ENCODE measurements at regions not wholly inside any gene's neighbourhood (a gene's known extent, or its start where the extent isn't known, plus 50 kb on each side); places are given as distances from the start of the nearest gene placed in this dataset.

GRCh38 chr9:88681434-88681833 is 146.5 kb downstream of the NXNL2 start:
- Histone ChIP-seq H3K4me3 (ENCODE audit: low read depth in 1 of 2, low read length in 2 of 2) (no peak overlapping the region), H3K4me1 (ENCODE audit: control insufficient read depth in 1 of 2, insufficient read depth in 2 of 2, low read length in 2 of 2) (no peaks in the 10 kb centered on the region), H3K27ac (ENCODE audit: low read length) (no peak overlapping the region), H3K36me3 (ENCODE audit: control insufficient read depth in 1 of 2, insufficient read depth in 2 of 2, low read length in 2 of 2) (no peaks in the 10 kb centered on the region), H3K9me3 (ENCODE audit: control insufficient read depth in 1 of 2, low read length in 2 of 2) (no peaks in the 10 kb centered on the region), H3K27me3 (ENCODE audit: low read depth, low read length) (no peaks in the 10 kb centered on the region)

- Histone ChIP-seq H3K27ac (ENCODE audit: low read length) (no peak overlapping the region), H3K9me3 (ENCODE audit: control insufficient read depth in 1 of 2, low read length in 2 of 2) (no peaks in the 10 kb centered on the region), H3K27me3 (ENCODE audit: low read depth, low read length) (no peaks in the 10 kb centered on the region), H3K4me1 (ENCODE audit: control insufficient read depth in 1 of 2, insufficient read depth in 2 of 2, low read length in 2 of 2) (no peaks in the 10 kb centered on the region), H3K4me3 (ENCODE audit: low read depth in 1 of 2, low read length in 2 of 2) (no peak overlapping the region), H3K36me3 (ENCODE audit: control insufficient read depth in 1 of 2, insufficient read depth in 2 of 2, low read length in 2 of 2) (no peaks in the 10 kb centered on the region)
These were observed 147.5 kb downstream of the NXNL2 start for GRCh38 chr9:88682431-88682831.

GRCh38 chr9:88684046-88684445 is 149.1 kb downstream of the NXNL2 start:
- H3K9me3 ChIP-seq (ENCODE audit: control insufficient read depth in 1 of 2, low read length in 2 of 2) = no peaks in the 10 kb centered on the region
- no peaks in the 10 kb centered on the region for H3K36me3 ChIP-seq (ENCODE audit: control insufficient read depth in 1 of 2, insufficient read depth in 2 of 2, low read length in 2 of 2)
- H3K4me3 ChIP-seq (ENCODE audit: low read depth in 1 of 2, low read length in 2 of 2) = no peak overlapping the region
- no peak overlapping the region for H3K27ac ChIP-seq (ENCODE audit: low read length)
- no peaks in the 10 kb centered on the region for H3K4me1 ChIP-seq (ENCODE audit: control insufficient read depth in 1 of 2, insufficient read depth in 2 of 2, low read length in 2 of 2)
- H3K27me3 ChIP-seq (ENCODE audit: low read depth, low read length) = no peaks in the 10 kb centered on the region

GRCh38 chr9:88684845-88685244 is 149.9 kb downstream of the NXNL2 start:
- no peaks in the 10 kb centered on the region for H3K27me3 ChIP-seq (ENCODE audit: low read depth, low read length)
- H3K36me3 ChIP-seq (ENCODE audit: control insufficient read depth in 1 of 2, insufficient read depth in 2 of 2, low read length in 2 of 2) = no peaks in the 10 kb centered on the region
- H3K9me3 ChIP-seq (ENCODE audit: control insufficient read depth in 1 of 2, low read length in 2 of 2) = no peaks in the 10 kb centered on the region
- H3K4me1 ChIP-seq (ENCODE audit: control insufficient read depth in 1 of 2, insufficient read depth in 2 of 2, low read length in 2 of 2) = no peaks in the 10 kb centered on the region
- no peak overlapping the region for H3K27ac ChIP-seq (ENCODE audit: low read length)
- H3K4me3 ChIP-seq (ENCODE audit: low read depth in 1 of 2, low read length in 2 of 2) = no peak overlapping the region

GRCh38 chr9:88685966-88686365 is 151.0 kb downstream of the NXNL2 start:
- Histone ChIP-seq H3K36me3 (ENCODE audit: control insufficient read depth in 1 of 2, insufficient read depth in 2 of 2, low read length in 2 of 2) (no peaks in the 10 kb centered on the region), H3K27me3 (ENCODE audit: low read depth, low read length) (no peaks in the 10 kb centered on the region), H3K9me3 (ENCODE audit: control insufficient read depth in 1 of 2, low read length in 2 of 2) (no peaks in the 10 kb centered on the region), H3K4me1 (ENCODE audit: control insufficient read depth in 1 of 2, insufficient read depth in 2 of 2, low read length in 2 of 2) (no peaks in the 10 kb centered on the region), H3K27ac (ENCODE audit: low read length) (no peak overlapping the region), H3K4me3 (ENCODE audit: low read depth in 1 of 2, low read length in 2 of 2) (no peak overlapping the region)

- Histone ChIP-seq H3K9me3 (ENCODE audit: control insufficient read depth in 1 of 2, low read length in 2 of 2) (no peaks in the 10 kb centered on the region), H3K27me3 (ENCODE audit: low read depth, low read length) (no peaks in the 10 kb centered on the region), H3K36me3 (ENCODE audit: control insufficient read depth in 1 of 2, insufficient read depth in 2 of 2, low read length in 2 of 2) (no peaks in the 10 kb centered on the region), H3K27ac (ENCODE audit: low read length) (no peak overlapping the region), H3K4me1 (ENCODE audit: control insufficient read depth in 1 of 2, insufficient read depth in 2 of 2, low read length in 2 of 2) (no peaks in the 10 kb centered on the region), H3K4me3 (ENCODE audit: low read depth in 1 of 2, low read length in 2 of 2) (no peak overlapping the region)
These were observed 154.7 kb downstream of the NXNL2 start for GRCh38 chr9:88689509-88690298.

- Histone ChIP-seq H3K9me3 (ENCODE audit: control insufficient read depth in 1 of 2, low read length in 2 of 2) (no peaks in the 10 kb centered on the region), H3K4me3 (ENCODE audit: low read depth in 1 of 2, low read length in 2 of 2) (no peak overlapping the region), H3K27me3 (ENCODE audit: low read depth, low read length) (no peaks in the 10 kb centered on the region), H3K36me3 (ENCODE audit: control insufficient read depth in 1 of 2, insufficient read depth in 2 of 2, low read length in 2 of 2) (no peaks in the 10 kb centered on the region), H3K4me1 (ENCODE audit: control insufficient read depth in 1 of 2, insufficient read depth in 2 of 2, low read length in 2 of 2) (no peaks in the 10 kb centered on the region), H3K27ac (ENCODE audit: low read length) (no peak overlapping the region)
These were observed 155.7 kb downstream of the NXNL2 start for GRCh38 chr9:88690628-88691027.

- H3K9me3 ChIP-seq (ENCODE audit: control insufficient read depth in 1 of 2, low read length in 2 of 2) = no peaks in the 10 kb centered on the region
- H3K4me3 ChIP-seq (ENCODE audit: low read depth in 1 of 2, low read length in 2 of 2) = no peak overlapping the region
- H3K4me1 ChIP-seq (ENCODE audit: control insufficient read depth in 1 of 2, insufficient read depth in 2 of 2, low read length in 2 of 2) = no peaks in the 10 kb centered on the region
- no peaks in the 10 kb centered on the region for H3K27me3 ChIP-seq (ENCODE audit: low read depth, low read length)
- no peaks in the 10 kb centered on the region for H3K36me3 ChIP-seq (ENCODE audit: control insufficient read depth in 1 of 2, insufficient read depth in 2 of 2, low read length in 2 of 2)
- H3K27ac ChIP-seq (ENCODE audit: low read length) = no peak overlapping the region
These were observed 156.1 kb downstream of the NXNL2 start for GRCh38 chr9:88691091-88691490.

GRCh38 chr9:88691811-88692210 is 156.8 kb downstream of the NXNL2 start:
- Histone ChIP-seq H3K9me3 (ENCODE audit: control insufficient read depth in 1 of 2, low read length in 2 of 2) (no peaks in the 10 kb centered on the region), H3K27ac (ENCODE audit: low read length) (no peak overlapping the region), H3K27me3 (ENCODE audit: low read depth, low read length) (no peaks in the 10 kb centered on the region), H3K4me1 (ENCODE audit: control insufficient read depth in 1 of 2, insufficient read depth in 2 of 2, low read length in 2 of 2) (no peaks in the 10 kb centered on the region), H3K36me3 (ENCODE audit: control insufficient read depth in 1 of 2, insufficient read depth in 2 of 2, low read length in 2 of 2) (no peaks in the 10 kb centered on the region), H3K4me3 (ENCODE audit: low read depth in 1 of 2, low read length in 2 of 2) (no peak overlapping the region)

GRCh38 chr9:88692827-88693226 is 157.8 kb downstream of the NXNL2 start:
- no peaks in the 10 kb centered on the region for H3K36me3 ChIP-seq (ENCODE audit: control insufficient read depth in 1 of 2, insufficient read depth in 2 of 2, low read length in 2 of 2)
- H3K27me3 ChIP-seq (ENCODE audit: low read depth, low read length) = no peaks in the 10 kb centered on the region
- H3K9me3 ChIP-seq (ENCODE audit: control insufficient read depth in 1 of 2, low read length in 2 of 2) = no peaks in the 10 kb centered on the region
- no peak overlapping the region for H3K27ac ChIP-seq (ENCODE audit: low read length)
- H3K4me1 ChIP-seq (ENCODE audit: control insufficient read depth in 1 of 2, insufficient read depth in 2 of 2, low read length in 2 of 2) = peaks cover 0 to 2% of the 10 kb centered on the region in 2 donors
- H3K4me3 ChIP-seq (ENCODE audit: low read depth in 1 of 2, low read length in 2 of 2) = no peak overlapping the region

GRCh38 chr9:88694625-88695024 is 159.6 kb downstream of the NXNL2 start:
- no peak overlapping the region for H3K4me3 ChIP-seq (ENCODE audit: low read depth in 1 of 2, low read length in 2 of 2)
- no peaks in the 10 kb centered on the region for H3K9me3 ChIP-seq (ENCODE audit: control insufficient read depth in 1 of 2, low read length in 2 of 2)
- peaks cover 0 to 8% of the 10 kb centered on the region in 2 donors for H3K4me1 ChIP-seq (ENCODE audit: control insufficient read depth in 1 of 2, insufficient read depth in 2 of 2, low read length in 2 of 2)
- H3K27ac ChIP-seq (ENCODE audit: low read length) = no peak overlapping the region
- no peaks in the 10 kb centered on the region for H3K27me3 ChIP-seq (ENCODE audit: low read depth, low read length)
- no peaks in the 10 kb centered on the region for H3K36me3 ChIP-seq (ENCODE audit: control insufficient read depth in 1 of 2, insufficient read depth in 2 of 2, low read length in 2 of 2)

GRCh38 chr9:88696501-88696900 is 161.5 kb downstream of the NXNL2 start:
- H3K9me3 ChIP-seq (ENCODE audit: control insufficient read depth in 1 of 2, low read length in 2 of 2) = peaks cover 0 to 5% of the 10 kb centered on the region in 2 donors
- H3K27ac ChIP-seq (ENCODE audit: low read length) = no peak overlapping the region
- H3K27me3 ChIP-seq (ENCODE audit: low read depth, low read length) = no peaks in the 10 kb centered on the region
- peaks cover 0 to 8% of the 10 kb centered on the region in 2 donors for H3K4me1 ChIP-seq (ENCODE audit: control insufficient read depth in 1 of 2, insufficient read depth in 2 of 2, low read length in 2 of 2)
- no peaks in the 10 kb centered on the region for H3K36me3 ChIP-seq (ENCODE audit: control insufficient read depth in 1 of 2, insufficient read depth in 2 of 2, low read length in 2 of 2)
- no peak overlapping the region for H3K4me3 ChIP-seq (ENCODE audit: low read depth in 1 of 2, low read length in 2 of 2)

All from muscle layer of duodenum (tissue), 2 donors.